Activated naive CD8-positive, alpha-beta T cell treated with anti-CD3 and anti-CD28 coated beads, Interleukin-2, amount 50 U/mL, for 16 hours (primary cell): ENCODE measurements at regions not wholly inside any gene's neighbourhood (a gene's known extent, or its start where the extent isn't known, plus 50 kb on each side); places are given as distances from the start of the nearest gene placed in this dataset.

Experiments
- DNase-seq: peaks from one replicate; pipeline ENCODE4 v3.0.0-alpha.2; 2020; ENCODE audit warnings: low read depth, low spot score

GRCh38 chr1:219317762-219318353 lies 144.2 kb downstream of the LYPLAL1 start:
- no peak for DNase-seq

DNA sequence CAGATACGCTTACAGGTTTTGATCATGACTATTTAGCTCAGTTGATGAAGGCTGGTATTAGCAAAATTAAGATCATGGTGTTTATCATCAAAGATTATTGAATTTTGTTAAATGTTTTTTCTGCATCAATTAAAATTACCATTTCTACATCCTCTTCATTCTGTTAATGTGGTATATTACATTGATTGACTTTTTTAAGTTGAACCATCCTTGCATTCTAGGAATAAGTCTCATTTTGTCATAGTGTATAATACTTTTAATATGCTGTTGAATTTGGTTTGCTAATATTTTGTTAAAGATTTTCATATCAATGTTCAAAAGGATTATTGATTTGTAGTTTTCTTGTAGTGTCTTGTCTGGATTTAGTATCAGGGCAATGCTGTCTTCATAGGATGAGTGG lies 142.4 kb downstream of the LYPLAL1 start:
- DNase-seq = no peak

- DNase-seq = no peak
Observed at GRCh38 chr1:219313961-219314360, 140.3 kb downstream of the LYPLAL1 start.

- DNase-seq = no peak
Observed at GRCh38 chr1:219312967-219313366, 139.3 kb downstream of the LYPLAL1 start.

DNA sequence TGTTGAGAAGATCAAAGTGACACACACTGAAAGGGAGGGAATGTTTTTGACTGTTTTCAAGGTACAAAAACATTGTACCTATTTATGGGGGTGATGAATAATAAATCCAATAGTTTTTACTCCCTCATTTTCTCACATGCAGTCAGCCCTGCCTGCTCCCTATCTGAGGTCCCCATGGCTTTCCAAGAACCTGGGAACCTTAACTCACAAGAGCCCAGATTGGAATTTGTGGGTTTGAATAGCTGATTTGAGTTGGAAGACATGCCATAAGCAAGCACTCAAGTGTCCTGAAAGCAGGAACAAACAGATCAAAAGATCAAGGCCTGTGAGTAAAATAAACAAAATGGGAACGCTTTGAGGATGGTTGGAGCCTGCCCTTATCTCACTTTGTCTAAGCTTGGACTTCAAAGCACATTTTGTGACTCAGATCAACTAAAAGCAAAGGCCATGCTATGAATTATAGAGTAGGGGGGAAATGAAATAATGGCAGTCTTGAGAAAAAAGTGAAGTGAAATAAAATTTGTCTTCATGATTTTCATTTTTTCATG lies 136.6 kb downstream of the LYPLAL1 start:
- DNase-seq = no peak

- DNase-seq = no peak
Observed at GRCh38 chr1:219308367-219308766, 134.7 kb downstream of the LYPLAL1 start.

DNA sequence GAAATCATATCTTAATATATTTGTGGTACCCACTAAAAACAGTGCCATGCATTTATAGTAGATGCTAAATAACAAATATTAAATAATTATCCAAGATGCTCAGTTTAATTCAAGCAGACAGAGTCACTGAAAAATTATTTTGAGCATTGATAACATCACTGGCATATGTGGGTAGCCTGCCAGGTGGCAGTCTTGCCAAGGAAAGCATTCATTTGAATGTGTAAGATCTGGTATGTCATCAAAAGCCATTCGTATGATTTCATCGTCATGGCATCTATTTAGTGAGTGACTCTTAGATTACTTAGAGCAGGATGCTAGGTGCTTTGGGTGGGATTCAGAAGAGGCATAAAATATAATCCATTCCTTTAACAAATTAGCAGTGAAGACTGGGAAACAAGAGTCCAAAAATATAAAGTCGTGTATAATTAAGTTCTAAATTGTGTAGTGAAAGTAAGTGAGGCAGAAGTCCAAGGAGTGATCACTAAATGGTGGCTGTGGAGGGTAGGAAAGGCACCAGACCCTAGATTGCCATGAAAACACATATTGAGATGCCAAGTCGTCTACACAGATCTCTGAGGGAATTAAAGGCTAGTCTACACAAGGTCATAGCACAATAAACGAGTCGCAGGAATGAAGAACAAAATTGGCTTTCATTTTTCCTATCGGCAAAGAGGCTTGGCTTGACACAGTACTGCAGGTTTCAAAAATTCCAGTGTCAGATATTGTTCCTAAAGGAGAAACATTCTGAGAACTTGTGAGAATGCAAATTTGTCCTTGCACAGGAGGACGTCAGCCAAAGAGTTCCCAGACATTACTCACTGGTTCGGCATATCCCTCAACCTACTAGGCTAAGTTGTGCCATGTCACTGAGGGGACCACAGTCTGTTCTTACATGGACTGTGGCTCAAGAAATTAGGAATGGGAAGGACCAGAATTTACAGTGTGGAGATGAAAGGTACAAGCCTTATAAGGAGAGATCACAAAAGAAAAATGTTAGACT lies 130.8 kb downstream of the LYPLAL1 start:
- DNase-seq = no peak

DNA sequence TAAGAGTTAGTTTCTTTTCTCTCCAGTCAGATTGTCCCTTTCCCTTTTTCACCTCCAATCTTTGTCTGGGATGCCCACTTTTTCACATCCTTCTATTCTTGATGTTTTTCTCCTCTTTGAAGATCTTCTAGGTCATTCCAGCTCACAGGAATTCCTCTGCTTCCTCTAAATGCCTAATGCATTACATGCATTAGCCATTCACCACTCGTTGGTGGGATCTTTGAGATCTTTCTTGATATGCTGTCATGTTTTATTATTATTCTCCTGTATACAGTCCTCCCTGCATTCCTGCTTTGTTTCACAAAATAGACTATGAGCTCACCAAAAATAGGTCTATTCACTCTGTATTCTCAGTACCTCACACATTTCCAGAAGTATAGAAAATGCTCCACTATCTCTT lies 129.0 kb downstream of the LYPLAL1 start:
- DNase-seq = no peak

DNA sequence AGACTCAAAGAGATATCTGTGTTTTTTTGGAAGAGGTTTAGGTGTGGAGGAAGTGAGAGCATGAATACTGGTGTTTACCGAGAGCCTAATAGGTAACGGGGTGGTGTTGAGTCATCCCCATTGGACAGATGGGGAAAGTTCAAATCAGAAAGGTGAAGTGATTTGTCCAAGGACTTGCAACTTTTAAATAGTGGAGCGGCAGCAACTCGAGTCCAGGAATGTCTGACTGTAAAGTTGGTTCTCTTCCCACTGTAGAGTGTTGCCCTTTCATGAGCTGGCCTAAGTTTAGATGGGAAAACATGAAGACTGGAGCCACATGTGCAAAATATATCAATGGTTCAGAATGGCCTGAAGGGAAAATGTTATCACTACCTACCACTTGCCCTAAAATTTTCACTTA lies 125.7 kb downstream of the LYPLAL1 start:
- DNase-seq = no peak

GRCh38 chr1:219298571-219299148 lies 125.0 kb downstream of the LYPLAL1 start:
- no peak for DNase-seq

- no peak for DNase-seq
Observed at GRCh38 chr1:219296430-219297355, 123.0 kb downstream of the LYPLAL1 start.

DNA sequence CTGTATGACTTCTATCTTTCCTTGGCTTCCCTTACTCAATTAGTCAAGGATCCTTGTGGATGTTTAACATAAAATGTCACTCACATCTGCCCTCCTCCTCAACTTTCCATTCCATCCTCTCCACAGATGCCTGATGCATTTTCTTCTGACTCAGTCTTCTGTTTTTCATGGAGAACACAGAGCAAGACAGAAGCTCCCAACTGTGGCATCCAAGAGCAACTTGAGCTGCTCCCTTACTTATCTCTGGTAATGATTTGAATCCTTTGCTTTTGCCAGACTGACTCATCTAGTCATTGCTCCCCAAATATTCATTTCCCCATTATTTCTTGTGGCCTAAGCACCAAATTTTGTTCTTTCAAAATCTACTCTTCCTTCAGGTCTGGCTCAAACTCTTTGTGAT lies 120.6 kb downstream of the LYPLAL1 start:
- no peak for DNase-seq

DNA sequence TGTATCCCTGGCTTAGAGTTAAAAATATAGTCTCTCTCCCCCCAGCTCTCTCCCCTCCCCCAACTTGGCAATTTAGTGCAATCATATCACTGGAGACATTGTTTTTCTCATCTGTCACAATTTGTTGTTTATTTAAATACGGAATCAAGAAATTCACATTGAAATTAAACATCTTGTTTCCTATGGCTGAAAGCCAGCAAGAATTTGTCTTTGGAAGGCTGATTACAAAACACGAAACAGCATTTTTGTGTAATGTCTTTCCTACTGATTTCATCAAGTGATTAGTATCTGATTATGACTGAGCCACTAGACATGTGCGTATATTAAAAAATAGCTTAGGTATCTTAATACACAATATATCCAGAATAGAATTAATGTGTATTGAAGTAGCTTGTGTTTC lies 119.7 kb downstream of the LYPLAL1 start:
- no peak for DNase-seq

GRCh38 chr1:219292999-219293398 lies 119.3 kb downstream of the LYPLAL1 start:
- no peak for DNase-seq

DNA sequence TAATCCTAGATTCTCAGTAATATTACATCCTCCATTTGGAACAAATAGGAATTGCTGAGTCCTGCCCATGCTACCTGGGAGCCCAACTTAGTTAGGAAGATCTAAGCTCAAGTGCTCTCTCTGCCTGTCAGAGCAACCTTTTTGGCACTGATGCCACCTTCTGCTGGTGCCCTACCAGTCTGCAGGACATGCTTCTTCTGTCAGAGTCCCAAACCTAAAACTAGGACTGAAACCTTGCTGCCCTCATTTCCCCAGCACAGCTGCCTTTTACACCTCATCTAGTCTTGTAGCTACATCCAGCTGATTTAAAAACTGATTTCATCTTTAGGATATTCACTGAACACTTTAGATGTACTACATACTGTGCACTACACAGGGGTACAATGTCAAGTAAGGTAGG lies 118.7 kb downstream of the LYPLAL1 start:
- no peak for DNase-seq

DNA sequence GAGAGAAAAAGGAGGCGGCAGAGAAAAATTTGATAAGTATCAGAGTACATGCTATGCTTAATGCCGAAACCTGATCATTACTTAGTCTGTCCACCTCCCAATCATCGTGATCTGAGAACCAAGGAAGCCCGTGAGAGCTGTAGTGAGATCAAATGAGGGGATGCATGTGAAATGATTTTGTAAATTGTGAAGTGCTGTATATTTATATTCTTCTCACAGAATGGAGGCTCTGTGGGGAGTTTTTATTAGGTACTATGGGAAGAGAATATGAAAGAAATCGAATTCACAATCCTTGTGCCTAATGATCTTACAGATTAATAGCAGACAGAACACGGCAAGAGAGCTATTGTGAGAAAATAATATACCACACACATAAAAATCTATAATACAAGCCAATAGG lies 115.5 kb downstream of the LYPLAL1 start:
- DNase-seq = no peak

DNA sequence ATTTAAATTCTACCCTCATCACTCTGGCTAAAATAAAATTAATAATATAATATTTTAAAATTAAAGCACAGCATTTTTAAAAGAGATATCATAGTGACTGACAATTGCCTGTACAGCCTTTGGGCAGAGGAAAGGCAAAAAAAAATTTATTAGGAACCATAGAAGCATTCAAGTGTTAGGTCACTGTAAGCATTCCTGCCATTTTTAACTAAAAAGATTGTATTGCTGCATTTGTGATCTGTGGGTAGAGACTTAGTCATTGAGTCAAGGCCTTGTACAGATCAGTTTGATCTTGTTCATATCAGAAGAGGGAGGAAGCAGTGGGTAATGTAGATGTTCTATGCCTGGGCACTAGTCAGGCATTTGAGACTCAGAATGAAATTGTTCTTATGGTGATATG lies 109.9 kb downstream of the LYPLAL1 start:
- DNase-seq = no peak

- no peak for DNase-seq
Observed at GRCh38 chr1:219281831-219282230, 108.2 kb downstream of the LYPLAL1 start.

- no peak for DNase-seq
Observed at GRCh38 chr1:219279017-219279770, 105.5 kb downstream of the LYPLAL1 start.

- no peak for DNase-seq
Observed at GRCh38 chr1:219278288-219278687, 104.6 kb downstream of the LYPLAL1 start.
